ENCODE measurements at regions not wholly inside any gene's neighbourhood (a gene's known extent, or its start where the extent isn't known, plus 50 kb on each side); places are given as distances from the start of the nearest gene placed in this dataset.
"Not testable (repeated sequence)": the region's sequence is repeated elsewhere in the genome, so short reads cannot be mapped to it uniquely, and the experiment has no call there.

GRCh38 chr2:94577160-94577559 lies 294.1 kb upstream of the TEKT4 start:
- TF ChIP-seq CTCF (conservative IDR thresholded peaks at IDR 0.05; ENCODE audit: low read depth, low read length); SMC3 (IDR thresholded peaks at IDR 0.05; ENCODE audit: low read depth, low read length); POLR2A (IDR thresholded peaks at IDR 0.05; ENCODE audit: low read depth, low read length); ELK1 (IDR thresholded peaks at IDR 0.05; ENCODE audit: borderline replicate concordance, low read depth, low read length); USF2 (IDR thresholded peaks at IDR 0.05; ENCODE audit: low read depth, low read length); FOS (IDR thresholded peaks at IDR 0.05; ENCODE audit: low read depth, low read length); RFX5 (IDR thresholded peaks at IDR 0.05; ENCODE audit: low read depth, low read length); NFE2L2 (IDR thresholded peaks at IDR 0.05; ENCODE audit: low read depth, low read length); MAZ (IDR thresholded peaks at IDR 0.05; ENCODE audit: borderline replicate concordance, low read depth, low read length); CEBPB (IDR thresholded peaks at IDR 0.05; ENCODE audit: low read depth, low read length): not testable (repeated sequence)
